ENCODE measurements at regions not wholly inside any gene's neighbourhood (a gene's known extent, or its start where the extent isn't known, plus 50 kb on each side); places are given as distances from the start of the nearest gene placed in this dataset.

- TF ChIP-seq, protein P1, sequence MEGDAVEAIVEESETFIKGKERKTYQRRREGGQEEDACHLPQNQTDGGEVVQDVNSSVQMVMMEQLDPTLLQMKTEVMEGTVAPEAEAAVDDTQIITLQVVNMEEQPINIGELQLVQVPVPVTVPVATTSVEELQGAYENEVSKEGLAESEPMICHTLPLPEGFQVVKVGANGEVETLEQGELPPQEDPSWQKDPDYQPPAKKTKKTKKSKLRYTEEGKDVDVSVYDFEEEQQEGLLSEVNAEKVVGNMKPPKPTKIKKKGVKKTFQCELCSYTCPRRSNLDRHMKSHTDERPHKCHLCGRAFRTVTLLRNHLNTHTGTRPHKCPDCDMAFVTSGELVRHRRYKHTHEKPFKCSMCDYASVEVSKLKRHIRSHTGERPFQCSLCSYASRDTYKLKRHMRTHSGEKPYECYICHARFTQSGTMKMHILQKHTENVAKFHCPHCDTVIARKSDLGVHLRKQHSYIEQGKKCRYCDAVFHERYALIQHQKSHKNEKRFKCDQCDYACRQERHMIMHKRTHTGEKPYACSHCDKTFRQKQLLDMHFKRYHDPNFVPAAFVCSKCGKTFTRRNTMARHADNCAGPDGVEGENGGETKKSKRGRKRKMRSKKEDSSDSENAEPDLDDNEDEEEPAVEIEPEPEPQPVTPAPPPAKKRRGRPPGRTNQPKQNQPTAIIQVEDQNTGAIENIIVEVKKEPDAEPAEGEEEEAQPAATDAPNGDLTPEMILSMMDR (conservative IDR thresholded peaks at IDR 0.05; ENCODE audit: low read depth, low read length): no peak
- TF ChIP-seq EZH2phosphoT487 (IDR thresholded peaks at IDR 0.05; ENCODE audit: borderline replicate concordance, low read length) (no peak), EZH2 (IDR thresholded peaks at IDR 0.05; ENCODE audit: low read length, unreplicated experiment) (no peak)
Measured at GRCh38 chr9:106052166-106052565, 357.8 kb downstream of the TMEM38B start.
